ENCODE measurements at regions not wholly inside any gene's neighbourhood (a gene's known extent, or its start where the extent isn't known, plus 50 kb on each side); places are given as distances from the start of the nearest gene placed in this dataset.
"Not testable (repeated sequence)": the region's sequence is repeated elsewhere in the genome, so short reads cannot be mapped to it uniquely, and the experiment has no call there.

DNA sequence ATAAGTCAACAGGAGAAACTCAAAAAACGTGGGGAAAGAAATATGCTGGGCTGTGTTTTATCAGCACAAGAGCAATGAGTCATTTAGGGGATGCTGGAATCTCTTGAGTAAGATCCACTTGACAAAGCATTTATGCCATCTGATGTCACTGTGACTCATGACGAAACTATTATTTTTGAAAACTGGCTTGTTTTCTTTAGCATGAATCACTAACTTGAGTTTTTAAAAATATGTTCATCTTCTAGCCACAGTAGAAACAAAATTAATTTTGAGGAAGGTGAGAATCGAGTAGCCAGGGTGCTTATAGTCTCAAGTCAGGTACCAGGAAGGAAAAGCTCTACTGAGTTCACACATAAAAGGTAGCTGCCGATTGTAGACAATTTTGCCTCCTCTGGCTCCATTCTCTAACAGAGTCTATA, 456.2 kb upstream of the MGAT4C start:
- Histone ChIP-seq H3K4me3 (ENCODE audit: low read depth, low read length) (no peak overlapping the region), H3K36me3 (ENCODE audit: control insufficient read depth, insufficient read depth, low read length) (no peaks in the 10 kb centered on the region), H3K27me3 (ENCODE audit: control insufficient read depth, insufficient read depth, low read length) (no peaks in the 10 kb centered on the region)
- TF ChIP-seq, protein P1, sequence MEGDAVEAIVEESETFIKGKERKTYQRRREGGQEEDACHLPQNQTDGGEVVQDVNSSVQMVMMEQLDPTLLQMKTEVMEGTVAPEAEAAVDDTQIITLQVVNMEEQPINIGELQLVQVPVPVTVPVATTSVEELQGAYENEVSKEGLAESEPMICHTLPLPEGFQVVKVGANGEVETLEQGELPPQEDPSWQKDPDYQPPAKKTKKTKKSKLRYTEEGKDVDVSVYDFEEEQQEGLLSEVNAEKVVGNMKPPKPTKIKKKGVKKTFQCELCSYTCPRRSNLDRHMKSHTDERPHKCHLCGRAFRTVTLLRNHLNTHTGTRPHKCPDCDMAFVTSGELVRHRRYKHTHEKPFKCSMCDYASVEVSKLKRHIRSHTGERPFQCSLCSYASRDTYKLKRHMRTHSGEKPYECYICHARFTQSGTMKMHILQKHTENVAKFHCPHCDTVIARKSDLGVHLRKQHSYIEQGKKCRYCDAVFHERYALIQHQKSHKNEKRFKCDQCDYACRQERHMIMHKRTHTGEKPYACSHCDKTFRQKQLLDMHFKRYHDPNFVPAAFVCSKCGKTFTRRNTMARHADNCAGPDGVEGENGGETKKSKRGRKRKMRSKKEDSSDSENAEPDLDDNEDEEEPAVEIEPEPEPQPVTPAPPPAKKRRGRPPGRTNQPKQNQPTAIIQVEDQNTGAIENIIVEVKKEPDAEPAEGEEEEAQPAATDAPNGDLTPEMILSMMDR (IDR thresholded peaks at IDR 0.05; ENCODE audit: insufficient read depth, low read length, poor library complexity, severe bottlenecking) = no peak
- peak; percentile 96 for DNase-seq (ENCODE audit: low read depth)

DNA sequence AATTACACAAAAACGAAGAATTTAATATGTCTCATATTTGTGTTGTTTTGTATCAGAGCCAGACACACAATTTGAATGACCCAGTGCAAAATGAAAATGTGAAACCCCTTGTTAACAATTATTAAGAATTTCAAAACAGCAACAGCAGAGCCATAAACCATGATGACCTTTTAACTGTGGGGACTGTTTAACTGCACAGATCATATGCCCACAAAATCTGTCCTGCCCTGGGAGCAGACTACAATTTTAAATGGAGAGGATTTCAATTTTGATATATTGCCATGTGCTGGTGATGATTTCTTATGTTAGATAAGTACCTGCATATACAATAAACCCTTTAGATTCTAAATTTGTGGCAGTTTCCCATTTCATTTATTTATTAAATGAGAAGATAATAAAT, 455.5 kb upstream of the MGAT4C start:
- no peak overlapping the region for H3K4me3 ChIP-seq (ENCODE audit: low read depth, low read length)
- TF ChIP-seq, protein P1 (IDR thresholded peaks at IDR 0.05; ENCODE audit: insufficient read depth, low read length, poor library complexity, severe bottlenecking) = no peak
- H3K36me3 ChIP-seq (ENCODE audit: control insufficient read depth, insufficient read depth, low read length) = no peaks in the 10 kb centered on the region
- DNase-seq (ENCODE audit: low read depth) = no peak
- H3K27me3 ChIP-seq (ENCODE audit: control insufficient read depth, insufficient read depth, low read length) = no peaks in the 10 kb centered on the region

DNA sequence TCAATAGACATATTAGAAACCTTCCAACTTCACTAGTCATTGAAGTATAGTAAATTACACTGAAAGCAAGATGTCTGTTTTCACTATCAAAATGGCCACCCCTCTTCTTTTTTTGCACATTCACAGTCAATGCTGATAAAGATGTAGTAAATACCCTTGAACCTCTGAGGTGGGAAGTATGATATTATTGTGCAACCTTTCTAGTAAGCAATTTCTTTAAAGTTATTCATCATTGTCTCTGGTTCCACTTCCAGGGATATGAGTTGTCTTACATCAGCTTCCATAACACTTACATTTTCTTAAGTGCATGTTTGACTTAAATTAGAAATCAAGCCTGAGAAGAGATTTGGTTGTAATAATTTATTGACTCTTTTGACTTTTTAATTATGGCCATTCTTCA, 453.9 kb upstream of the MGAT4C start:
- Histone ChIP-seq H3K4me3 (ENCODE audit: low read depth, low read length) (no peak overlapping the region), H3K27me3 (ENCODE audit: control insufficient read depth, insufficient read depth, low read length) (no peaks in the 10 kb centered on the region), H3K36me3 (ENCODE audit: control insufficient read depth, insufficient read depth, low read length) (no peaks in the 10 kb centered on the region)
- TF ChIP-seq, protein P1 (IDR thresholded peaks at IDR 0.05; ENCODE audit: insufficient read depth, low read length, poor library complexity, severe bottlenecking) = no peak
- no peak for DNase-seq (ENCODE audit: low read depth)

DNA sequence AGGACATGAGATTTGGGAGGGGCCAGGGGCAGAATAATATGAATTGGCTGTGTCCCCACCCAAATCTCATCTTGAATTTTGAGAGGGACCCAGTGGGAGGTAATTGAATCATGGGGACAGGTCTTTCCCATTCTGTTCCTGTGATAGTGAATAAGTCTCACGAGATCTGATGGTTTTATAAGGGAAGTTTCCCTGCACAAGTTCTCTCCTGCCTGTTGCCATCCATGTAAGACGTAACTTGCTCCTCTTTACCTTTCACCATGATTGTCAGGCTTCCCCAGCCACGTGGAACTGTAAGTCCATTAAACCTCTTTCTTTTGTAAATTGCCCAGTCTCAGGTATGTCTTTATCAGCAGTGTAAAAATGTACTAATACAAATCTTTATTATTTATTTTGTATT, 452.8 kb upstream of the MGAT4C start:
- H3K4me3 ChIP-seq (ENCODE audit: low read depth, low read length); H3K36me3 ChIP-seq (ENCODE audit: control insufficient read depth, insufficient read depth, low read length); H3K27me3 ChIP-seq (ENCODE audit: control insufficient read depth, insufficient read depth, low read length); DNase-seq (ENCODE audit: low read depth): not testable (repeated sequence)

DNA sequence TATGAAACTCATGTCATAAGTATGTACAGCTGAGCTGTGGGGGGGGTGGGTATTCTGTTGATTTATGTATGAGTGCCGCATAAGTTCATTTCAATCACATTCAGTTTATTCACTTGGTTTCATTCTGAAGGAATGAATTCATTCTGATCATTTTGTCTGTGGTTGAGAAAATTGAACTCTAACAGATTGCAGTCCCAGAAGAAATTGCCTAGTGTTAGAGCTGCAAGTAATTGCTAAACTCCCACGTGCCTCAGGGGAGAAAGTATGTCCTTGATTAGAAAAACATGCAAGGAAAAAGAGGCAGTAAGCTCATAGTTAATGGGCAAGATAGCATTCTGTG, 442.4 kb upstream of the MGAT4C start:
- Histone ChIP-seq H3K4me3 (ENCODE audit: low read depth, low read length) (no peak overlapping the region), H3K36me3 (ENCODE audit: control insufficient read depth, insufficient read depth, low read length) (no peaks in the 10 kb centered on the region), H3K27me3 (ENCODE audit: control insufficient read depth, insufficient read depth, low read length) (no peaks in the 10 kb centered on the region)
- TF ChIP-seq, protein P1 (IDR thresholded peaks at IDR 0.05; ENCODE audit: insufficient read depth, low read length, poor library complexity, severe bottlenecking) = no peak
- DNase-seq (ENCODE audit: low read depth) = no peak

DNA sequence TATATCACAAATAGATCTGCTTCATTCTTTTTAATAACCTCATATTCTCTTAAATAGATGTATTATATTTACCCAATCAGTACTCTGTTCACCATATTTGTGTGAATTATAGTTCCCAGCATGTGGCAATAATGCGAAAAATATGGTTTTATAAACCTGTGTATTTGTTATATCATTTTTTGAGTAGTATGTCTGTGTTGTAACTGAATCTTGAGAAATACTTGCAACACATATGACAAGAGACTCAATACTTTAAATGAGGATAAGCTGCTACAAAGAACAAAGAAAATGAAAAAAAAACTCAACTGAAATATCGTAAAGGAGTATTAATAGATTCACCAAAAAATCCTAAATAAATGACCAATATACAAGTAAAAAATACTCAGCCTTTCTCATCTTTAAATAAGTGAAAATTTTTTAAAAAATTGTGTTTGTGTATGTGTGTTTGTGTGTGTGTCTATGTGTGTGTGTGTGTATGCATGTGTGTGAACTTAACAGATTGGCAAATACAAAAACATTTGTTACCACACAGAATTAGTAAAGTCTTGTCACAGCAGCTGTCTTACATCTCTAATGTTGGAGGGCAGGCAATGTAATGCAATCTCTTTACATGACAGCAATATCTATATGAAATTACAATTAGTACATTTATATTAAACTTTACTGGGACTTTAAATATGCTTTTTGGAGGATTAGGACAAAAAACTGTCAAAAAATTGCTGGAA, 441.9 kb upstream of the MGAT4C start:
- TF ChIP-seq, protein P1 (IDR thresholded peaks at IDR 0.05; ENCODE audit: insufficient read depth, low read length, poor library complexity, severe bottlenecking) = no peak
- DNase-seq (ENCODE audit: low read depth) = no peak
- H3K36me3 ChIP-seq (ENCODE audit: control insufficient read depth, insufficient read depth, low read length) = no peaks in the 10 kb centered on the region
- H3K27me3 ChIP-seq (ENCODE audit: control insufficient read depth, insufficient read depth, low read length) = no peaks in the 10 kb centered on the region
- H3K4me3 ChIP-seq (ENCODE audit: low read depth, low read length) = no peak overlapping the region
